Right lobe of liver (tissue), 6 donors: ENCODE measurements at regions not wholly inside any gene's neighbourhood (a gene's known extent, or its start where the extent isn't known, plus 50 kb on each side); places are given as distances from the start of the nearest gene placed in this dataset.
A peak's percentile ranks its signal among the peaks of the same experiment; 100 is the strongest.
"Not testable (repeated sequence)": the region's sequence is repeated elsewhere in the genome, so short reads cannot be mapped to it uniquely, and the experiment has no call there.

Experiments
- ATAC-seq, 4 donors: fragments of 200-7000 bp; cut with Tn5 transposase; one replicate each; pipeline ENCODE4 v1.9.1; 2020; ENCODE audit warnings: mild to moderate bottlenecking in 4 of 4, moderate library complexity in 4 of 4
- DNase-seq, 3 donors: peaks; one replicate each; pipeline ENCODE4 v3.0.0-alpha.2; 2020
- H3K27ac ChIP-seq, 3 donors: fragments of 200-600 bp; one replicate each; pipeline ENCODE4 v1.8.0; 2022
- H3K27me3 ChIP-seq, 2 donors: fragments of 200-600 bp; one replicate each; pipeline ENCODE4 v1.8.0; 2022
- H3K36me3 ChIP-seq, 4 donors: fragments of 200-600 bp; sonication (generic) in 1 of 4; one replicate each; pipeline versions ENCODE4 v1.5.1 to v1.8.0; 2017 to 2022; ENCODE audit warnings: control low read depth in 1 of 4
- H3K4me1 ChIP-seq, 4 donors: fragments of 200-600 bp; sonication (generic) in 1 of 4; one replicate each; pipeline versions ENCODE4 v1.5.1 to v1.8.0; 2017 to 2022; ENCODE audit warnings: control low read depth in 1 of 4
- H3K4me3 ChIP-seq, 3 donors: fragments of 200-600 bp; one replicate each; pipeline ENCODE4 v1.8.0; 2022
- H3K9me3 ChIP-seq, 4 donors: fragments of 200-600 bp; sonication (generic) in 1 of 4; one replicate each; pipeline versions ENCODE4 v1.5.1 to v1.8.0; 2017 to 2022; ENCODE audit warnings: control low read depth in 1 of 4
- CTCF ChIP-seq, 4 donors: fragments of 200-600 bp in 3 of 4; fragments of 450-650 bp in 1 of 4; IDR thresholded peaks; one replicate each; pipeline versions ENCODE4 v1.5.1 to v1.8.0; 2016 to 2022; ENCODE audit warnings: antibody characterized with exemption in 4 of 4, mild to moderate bottlenecking in 2 of 4
- POLR2A ChIP-seq: fragments of 450-650 bp; IDR thresholded peaks from one replicate; pipeline ENCODE4 v1.6.1; 2017; ENCODE audit warnings: antibody characterized with exemption, mild to moderate bottlenecking
- WGBS: methylation state at CpG from one replicate; pipeline ENCODE4 v1.1.6; 2018; ENCODE audit warnings: low coverage, low lambda C conversion rate; ENCODE audit not compliant: insufficient coverage; ENCODE audit errors: missing lambda C conversion rate; 5-methylcytosine and 5-hydroxymethylcytosine counted together
- intact Hi-C, 2 donors: fragments of 100-400 bp; cut with DNase I; formaldehyde crosslinking; loops; one replicate each; pipeline versions ENCODE4 v1.11.2 to v1.14.1; 2022
- donor health status: DM: no; HTN: yes; CAD: no.
- donor health status: DM: no; HTN: no; CAD: no.
- donor health status: DM: no; HTN: no; CAD: no.
- donor health status: DM: no; HTN: yes; CAD: no.
- donor health status: DM: no; HTN: yes; CAD: no.

- H3K4me3 ChIP-seq, intact Hi-C loops, H3K36me3 ChIP-seq, H3K27ac ChIP-seq, DNase-seq, H3K27me3 ChIP-seq, ATAC-seq, H3K4me1 ChIP-seq, H3K9me3 ChIP-seq: not testable (repeated sequence)
- 2% methylated on average over 27 of the region's 58 CpGs for WGBS
These were observed 1533.5 kb upstream of the TPTE start for GRCh38 chr21:8987896-8988295.

- Histone ChIP-seq H3K27me3 (peaks cover 0 to 4% of the 10 kb centered on the region in 2 donors), H3K36me3 (no peaks in the 10 kb centered on the region), H3K9me3 (no peaks in the 10 kb centered on the region), H3K27ac (no peak overlapping the region), H3K4me1 (no peaks in the 10 kb centered on the region), H3K4me3 (no peak overlapping the region)
- ATAC-seq: no peak
- TF ChIP-seq CTCF (IDR thresholded peaks at IDR 0.05) (no peak), POLR2A (no peak)
- intact Hi-C loops: no loop called here
- WGBS: 43% methylated on average over 9 of the region's 9 CpGs
- no peak for DNase-seq
These were observed 1532.7 kb upstream of the TPTE start for GRCh38 chr21:8988696-8989095.

DNA sequence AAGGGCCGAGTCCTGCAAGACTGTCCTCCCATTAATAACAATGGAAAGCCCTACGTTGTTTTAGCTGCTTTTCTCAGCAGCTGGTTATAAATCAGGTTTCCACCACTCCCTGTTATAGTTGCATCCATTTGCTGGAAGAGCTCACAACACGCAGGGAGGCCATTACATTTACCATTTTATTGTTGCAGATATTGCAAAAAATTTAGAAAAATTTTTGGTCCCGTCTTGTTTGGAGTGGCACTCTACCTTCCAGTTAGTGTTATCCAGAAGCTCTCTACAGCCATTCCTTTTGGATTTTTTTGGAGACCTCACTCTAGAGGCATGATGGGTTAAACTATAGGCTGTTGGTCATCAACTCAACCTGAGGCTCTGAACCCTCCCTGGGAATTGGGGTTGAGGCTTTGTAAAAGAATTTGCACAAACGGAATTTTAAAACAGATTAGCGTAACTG lies 1532.1 kb upstream of the TPTE start:
- intact Hi-C loops: no loop called here
- H3K4me3 ChIP-seq: no peak overlapping the region
- H3K36me3 ChIP-seq: no peaks in the 10 kb centered on the region
- H3K9me3 ChIP-seq: no peaks in the 10 kb centered on the region
- WGBS: 27% methylated on average over 6 of the region's 6 CpGs
- peaks cover 0 to 8% of the 10 kb centered on the region in 2 donors for H3K27me3 ChIP-seq
- ATAC-seq (peak; percentile 17 to 37 (median 35)), DNase-seq (no peak)
- H3K27ac ChIP-seq: no peak overlapping the region
- no peaks in the 10 kb centered on the region for H3K4me1 ChIP-seq
- TF ChIP-seq POLR2A: no peak
- TF ChIP-seq CTCF (IDR thresholded peaks at IDR 0.05): no peak

DNA sequence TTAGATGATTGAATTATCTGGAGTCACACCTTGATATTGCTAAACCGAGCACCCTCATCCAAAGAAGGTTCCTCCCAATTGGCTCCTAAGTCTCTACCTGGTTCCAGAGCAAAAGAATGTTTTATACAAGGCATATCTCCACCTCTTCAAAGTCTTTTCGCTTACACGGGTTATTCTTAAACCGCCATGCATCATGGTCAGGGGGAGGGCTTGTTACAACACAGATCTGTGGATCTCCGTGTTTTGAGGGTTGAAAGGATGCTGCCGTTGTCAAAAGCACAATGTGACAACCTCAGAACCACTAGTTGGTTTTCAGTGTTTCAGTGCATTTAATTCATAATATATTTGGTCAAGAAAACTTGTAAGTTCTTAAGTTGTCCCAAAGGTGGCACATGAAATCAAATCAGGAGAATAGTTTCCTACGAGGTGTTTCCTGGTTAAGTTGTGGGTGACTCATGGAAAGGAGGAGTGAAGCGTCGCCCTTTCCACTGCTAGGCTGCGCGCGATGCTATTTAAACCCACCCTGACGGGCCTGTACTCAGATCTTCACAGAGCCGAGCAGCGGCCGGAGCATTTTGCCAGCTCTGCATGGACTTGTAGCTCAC lies 1531.6 kb upstream of the TPTE start:
- DNase-seq: peak in 1 of 3 donors; percentile 46
- Histone ChIP-seq H3K36me3 (no peaks in the 10 kb centered on the region), H3K27me3 (peaks cover 0 to 8% of the 10 kb centered on the region in 2 donors), H3K4me1 (no peaks in the 10 kb centered on the region), H3K27ac (no peak overlapping the region), H3K4me3 (no peak overlapping the region), H3K9me3 (no peaks in the 10 kb centered on the region)
- intact Hi-C loops: no loop called here
- 40% methylated on average over 16 of the region's 16 CpGs for WGBS
- peak; percentile 13 to 58 (median 40) for ATAC-seq
- no peak for TF ChIP-seq CTCF (IDR thresholded peaks at IDR 0.05)
- TF ChIP-seq POLR2A: no peak

- H3K4me3 ChIP-seq: no peak overlapping the region
- intact Hi-C loops: no loop called here
- H3K36me3 ChIP-seq: no peaks in the 10 kb centered on the region
- 42% methylated on average over 11 of the region's 11 CpGs for WGBS
- DNase-seq (peak in 1 of 3 donors; percentile 25), ATAC-seq (peak in 2 of 4 donors; percentile 17 to 35)
- H3K4me1 ChIP-seq: no peaks in the 10 kb centered on the region
- no peak for TF ChIP-seq CTCF (IDR thresholded peaks at IDR 0.05)
- no peak for TF ChIP-seq POLR2A
- H3K27me3 ChIP-seq: peaks cover 0 to 9% of the 10 kb centered on the region in 2 donors
- H3K9me3 ChIP-seq: no peaks in the 10 kb centered on the region
- H3K27ac ChIP-seq: no peak overlapping the region
These were observed 1530.9 kb upstream of the TPTE start for GRCh38 chr21:8990326-8991087.
